Kidney epithelial cell (primary cell): ENCODE measurements at regions not wholly inside any gene's neighbourhood (a gene's known extent, or its start where the extent isn't known, plus 50 kb on each side); places are given as distances from the start of the nearest gene placed in this dataset.

ENCODE experiments used
- DNase-seq: peaks from one replicate; pipeline ENCODE4 v3.0.0-alpha.2; 2010; ENCODE audit warnings: low read depth
- H3K27me3 ChIP-seq: 2 replicates; pipeline ENCODE4 v1.6.0; 2011; ENCODE audit warnings: low read length; ENCODE audit not compliant: control insufficient read depth, insufficient read depth
- H3K36me3 ChIP-seq: 2 replicates; pipeline ENCODE4 v1.5.1; 2011; ENCODE audit warnings: low read length; ENCODE audit not compliant: control insufficient read depth, insufficient read depth
- H3K4me3 ChIP-seq: 2 replicates; pipeline ENCODE4 v1.5.1; 2011; ENCODE audit warnings: low read depth, mild to moderate bottlenecking, control low read depth, low read length
- CTCF ChIP-seq: IDR thresholded peaks from 2 replicates; pipeline ENCODE4 v1.5.1; 2011; ENCODE audit warnings: mild to moderate bottlenecking, moderate library complexity, low read length, control low read depth, inconsistent platforms; ENCODE audit not compliant: insufficient read depth, poor library complexity, severe bottlenecking

GRCh38 chr4:111020961-111021360, 398.1 kb upstream of the PITX2 start:
- TF ChIP-seq CTCF: no peak
- no peaks in the 10 kb centered on the region for H3K27me3 ChIP-seq
- H3K36me3 ChIP-seq: no peaks in the 10 kb centered on the region
- no peak overlapping the region for H3K4me3 ChIP-seq
- DNase-seq: no peak

DNA sequence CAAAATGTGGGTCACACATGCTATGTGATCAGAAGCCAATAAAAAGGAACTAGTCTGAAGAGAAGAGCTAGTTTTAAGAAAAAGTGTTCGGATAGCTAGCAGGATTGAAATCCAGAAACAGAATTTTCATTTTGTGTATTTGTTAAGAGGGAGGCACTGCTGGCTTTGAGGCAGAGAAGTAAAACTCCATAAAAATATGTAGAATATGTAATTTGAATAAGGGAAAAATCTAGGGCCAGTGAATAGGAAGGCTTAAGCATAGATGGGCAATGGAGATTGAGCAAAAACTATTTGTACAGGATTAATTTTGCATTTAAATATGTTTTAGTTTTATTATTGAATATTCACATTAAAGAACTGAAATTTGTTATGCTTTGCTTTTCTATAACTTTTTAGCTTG, 399.9 kb upstream of the PITX2 start:
- DNase-seq: no peak
- H3K36me3 ChIP-seq: no peaks in the 10 kb centered on the region
- no peaks in the 10 kb centered on the region for H3K27me3 ChIP-seq
- TF ChIP-seq CTCF: no peak
- no peak overlapping the region for H3K4me3 ChIP-seq

- DNase-seq: no peak
- no peaks in the 10 kb centered on the region for H3K27me3 ChIP-seq
- no peak for TF ChIP-seq CTCF
- H3K36me3 ChIP-seq: no peaks in the 10 kb centered on the region
- H3K4me3 ChIP-seq: no peak overlapping the region
These were observed 404.6 kb upstream of the PITX2 start for GRCh38 chr4:111027526-111027925.

DNA sequence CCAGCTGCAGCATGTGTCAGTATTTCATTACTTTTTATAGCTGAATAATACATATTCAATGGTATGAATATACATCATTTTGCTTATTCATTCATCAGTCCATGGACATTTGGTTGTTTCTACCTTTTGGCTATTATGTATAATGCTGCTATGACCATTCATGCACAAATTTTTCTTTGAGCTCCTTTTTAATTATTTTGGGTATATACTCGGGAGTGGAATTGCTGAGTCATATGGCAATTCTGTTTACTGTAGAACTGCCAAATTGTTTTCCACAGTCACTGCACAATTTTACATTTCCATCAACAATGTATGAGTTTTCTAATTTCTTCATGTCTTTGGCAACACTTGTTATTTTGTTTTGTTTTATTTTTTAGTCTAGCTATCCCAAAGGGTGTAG, 405.9 kb upstream of the PITX2 start:
- DNase-seq: no peak
- no peak for TF ChIP-seq CTCF
- Histone ChIP-seq H3K4me3 (no peak overlapping the region), H3K36me3 (no peaks in the 10 kb centered on the region), H3K27me3 (no peaks in the 10 kb centered on the region)

- no peak for DNase-seq
- no peak overlapping the region for H3K4me3 ChIP-seq
- no peaks in the 10 kb centered on the region for H3K27me3 ChIP-seq
- no peak for TF ChIP-seq CTCF
- no peaks in the 10 kb centered on the region for H3K36me3 ChIP-seq
These were observed 408.2 kb upstream of the PITX2 start for GRCh38 chr4:111031001-111031579.

DNA sequence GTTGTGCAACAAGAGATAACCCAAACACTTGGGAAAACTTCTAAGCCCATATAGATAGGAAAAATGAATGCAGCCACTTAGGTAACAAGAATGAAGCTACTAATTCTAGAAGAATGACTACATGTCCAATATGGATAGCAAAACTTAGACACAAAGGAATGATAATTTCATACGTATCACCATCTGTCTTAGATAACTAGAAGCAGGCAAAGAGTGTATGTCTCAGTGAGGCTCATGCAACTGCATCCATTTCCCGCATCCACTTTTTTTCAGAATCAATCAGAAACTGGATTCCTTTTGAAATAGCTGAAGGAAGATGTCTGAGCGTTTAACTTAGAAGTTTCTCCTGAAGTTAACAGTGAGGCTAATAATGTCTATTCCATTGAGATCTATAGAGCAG, 408.7 kb upstream of the PITX2 start:
- no peaks in the 10 kb centered on the region for H3K27me3 ChIP-seq
- no peak for DNase-seq
- TF ChIP-seq CTCF: no peak
- H3K4me3 ChIP-seq: no peak overlapping the region
- H3K36me3 ChIP-seq: no peaks in the 10 kb centered on the region
